ENCODE measurements at regions not wholly inside any gene's neighbourhood (a gene's known extent, or its start where the extent isn't known, plus 50 kb on each side); places are given as distances from the start of the nearest gene placed in this dataset.

GRCh38 chr6:98274691-98275090 is 559.7 kb upstream of the POU3F2 start:
- TF ChIP-seq EZH2phosphoT487 (IDR thresholded peaks at IDR 0.05; ENCODE audit: insufficient read depth, low read depth) (no peak), EZH2 (IDR thresholded peaks at IDR 0.05; ENCODE audit: insufficient read depth, poor library complexity, severe bottlenecking) (no peak)

All from GM23248 (cell line).